Stimulated activated naive CD8-positive, alpha-beta T cell treated with anti-CD3 and anti-CD28 coated beads, Interleukin-15, amount 100 ng/mL, for 72 hours (primary cell): ENCODE measurements at regions not wholly inside any gene's neighbourhood (a gene's known extent, or its start where the extent isn't known, plus 50 kb on each side); places are given as distances from the start of the nearest gene placed in this dataset.

Experiments
- ATAC-seq: fragments of 150-1000 bp; cut with Tn5 transposase; 2 replicates; pipeline ENCODE4 v1.10.0; 2021; ENCODE audit warnings: mild to moderate bottlenecking, moderate library complexity
- DNase-seq, 2 donors: peaks; one replicate each; pipeline ENCODE4 v3.0.0; 2021 to 2022
- H3K27ac Mint-ChIP-seq, 2 donors: one replicate each; pipeline ENCODE4 v1.8.0; 2022; ENCODE audit warnings: mild to moderate bottlenecking in 2 of 2, mixed read lengths in 2 of 2, moderate library complexity in 2 of 2
- H3K27me3 Mint-ChIP-seq: one replicate; pipeline ENCODE4 v1.8.0; 2022; ENCODE audit warnings: mixed read lengths
- H3K4me1 Mint-ChIP-seq: one replicate; pipeline ENCODE4 v1.8.0; 2022; ENCODE audit warnings: mild to moderate bottlenecking, mixed read lengths
- H3K4me3 Mint-ChIP-seq, 2 donors: one replicate each; pipeline ENCODE4 v1.8.0; 2022; ENCODE audit warnings: mild to moderate bottlenecking in 2 of 2, mixed read lengths in 2 of 2, moderate library complexity in 1 of 2
- H3K9me3 Mint-ChIP-seq, 2 donors: one replicate each; pipeline ENCODE4 v1.8.0; 2022; ENCODE audit warnings: mixed read lengths in 2 of 2

- ATAC-seq: no peak
- peaks cover 4% of the 10 kb centered on the region for H3K4me1 Mint-ChIP-seq
- DNase-seq: no peak
- no peak overlapping the region for H3K27ac Mint-ChIP-seq
- no peaks in the 10 kb centered on the region for H3K9me3 Mint-ChIP-seq
- H3K4me3 Mint-ChIP-seq: no peak overlapping the region
- no peaks in the 10 kb centered on the region for H3K27me3 Mint-ChIP-seq
These were observed 82.5 kb upstream of the TNFAIP3 start for GRCh38 chr6:137784583-137784982.

- Mint-ChIP-seq H3K27me3 (no peaks in the 10 kb centered on the region), H3K27ac (no peak overlapping the region), H3K9me3 (no peaks in the 10 kb centered on the region), H3K4me1 (peaks cover 28% of the 10 kb centered on the region), H3K4me3 (no peak overlapping the region)
- ATAC-seq (no peak), DNase-seq (no peak)
These were observed 80.0 kb upstream of the TNFAIP3 start for GRCh38 chr6:137787016-137787415.

GRCh38 chr6:137788248-137788647, 78.8 kb upstream of the TNFAIP3 start:
- H3K4me1 Mint-ChIP-seq: peaks cover 38% of the 10 kb centered on the region
- DNase-seq: no peak
- no peaks in the 10 kb centered on the region for H3K9me3 Mint-ChIP-seq
- no peaks in the 10 kb centered on the region for H3K27me3 Mint-ChIP-seq
- H3K4me3 Mint-ChIP-seq: no peak overlapping the region
- no peak for ATAC-seq
- no peak overlapping the region for H3K27ac Mint-ChIP-seq

DNA sequence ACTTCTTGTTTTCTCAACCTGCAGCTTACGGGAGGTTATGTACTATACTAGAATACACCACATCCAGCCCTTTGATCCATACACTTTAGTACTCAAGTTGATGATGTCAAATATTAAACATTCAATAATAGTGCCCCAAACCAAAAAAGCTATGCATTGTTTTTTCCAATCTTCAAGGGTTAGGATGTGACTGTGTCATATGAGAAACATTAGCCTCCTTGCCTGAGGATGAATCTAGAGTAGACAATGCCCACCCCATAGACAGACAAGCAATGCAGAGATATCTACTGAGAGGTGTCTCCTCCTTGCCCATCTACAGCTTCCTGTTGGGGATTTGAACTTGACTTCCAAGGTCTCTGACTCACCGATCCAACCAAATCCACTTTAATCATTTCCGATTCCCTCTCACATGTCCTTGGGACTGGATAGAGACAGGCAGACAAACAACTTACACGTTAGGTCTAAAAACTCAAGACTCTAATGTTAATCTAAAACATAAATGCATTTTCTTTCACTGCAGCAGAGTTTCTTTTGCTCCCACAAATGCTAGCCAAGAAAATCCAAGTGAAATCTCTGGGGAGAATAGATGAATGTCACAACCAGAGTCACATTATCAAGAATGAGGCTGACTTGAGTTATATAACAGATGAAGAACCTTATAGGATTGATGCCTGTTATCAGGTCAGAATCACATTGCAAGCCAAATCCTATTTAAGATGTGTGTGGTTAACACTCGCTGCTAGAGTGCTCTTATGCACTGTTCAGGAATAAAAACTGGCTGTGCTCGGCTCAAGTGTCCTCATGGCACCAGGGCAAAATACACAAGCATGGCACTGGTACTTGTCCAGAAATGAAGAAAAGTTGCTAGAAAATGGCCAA, 75.5 kb upstream of the TNFAIP3 start:
- ATAC-seq: no peak
- Mint-ChIP-seq H3K4me3 (peak overlapping the region; percentile 30 to 51), H3K27ac (peak overlapping the region; percentile 26 to 43), H3K4me1 (peaks cover 70% of the 10 kb centered on the region), H3K27me3 (no peaks in the 10 kb centered on the region), H3K9me3 (no peaks in the 10 kb centered on the region)
- DNase-seq: no peak

DNA sequence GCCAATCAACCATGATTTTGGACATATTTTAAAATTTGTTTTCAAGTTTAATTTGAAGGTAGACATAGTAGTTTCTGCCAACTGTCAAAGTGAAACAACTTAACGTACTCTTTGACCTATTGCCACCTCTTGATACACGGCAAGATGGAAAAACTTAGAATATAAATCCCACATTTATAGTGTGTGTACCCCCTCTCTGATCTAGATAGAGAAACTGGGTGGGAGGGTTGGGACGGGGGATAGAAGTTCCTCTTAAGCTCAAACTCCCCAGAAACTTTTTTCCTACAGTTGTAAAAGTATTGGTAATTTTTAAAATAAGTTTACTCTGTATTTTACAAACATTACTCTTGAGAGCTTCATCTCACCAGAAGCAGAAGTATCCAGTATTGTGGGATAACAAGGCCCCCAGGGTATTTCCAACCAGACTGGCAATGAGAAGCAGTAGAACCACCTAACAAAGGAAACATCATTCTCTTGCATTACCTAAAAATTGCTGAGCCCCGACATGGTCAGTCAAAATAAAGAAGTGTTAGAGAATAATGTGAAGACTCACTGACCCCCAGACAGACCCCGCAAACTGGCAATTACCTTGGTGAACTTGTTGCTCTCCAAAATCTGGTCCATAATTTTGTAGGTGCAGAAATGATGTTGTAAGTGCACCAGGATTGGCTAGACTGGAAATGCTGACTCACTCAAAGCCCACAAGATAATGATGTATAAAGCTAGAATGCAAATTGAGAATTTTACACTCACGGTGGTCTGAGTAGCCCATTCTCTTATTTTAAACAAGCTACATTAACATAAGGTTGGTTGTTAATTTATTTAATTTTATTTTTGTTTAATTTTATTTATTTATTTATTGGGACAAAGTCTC, 74.7 kb upstream of the TNFAIP3 start:
- ATAC-seq: peak; percentile 46
- Mint-ChIP-seq H3K4me1 (peaks cover 76% of the 10 kb centered on the region), H3K9me3 (no peaks in the 10 kb centered on the region), H3K4me3 (peak overlapping the region; percentile 38 to 51), H3K27ac (peak overlapping the region; percentile 47 to 65), H3K27me3 (no peaks in the 10 kb centered on the region)
- no peak for DNase-seq

GRCh38 chr6:137793805-137794515, 73.1 kb upstream of the TNFAIP3 start:
- peak overlapping the region in 1 of 2 donors; percentile 21 for H3K4me3 Mint-ChIP-seq
- no peak overlapping the region for H3K27ac Mint-ChIP-seq
- no peaks in the 10 kb centered on the region for H3K9me3 Mint-ChIP-seq
- H3K27me3 Mint-ChIP-seq: no peaks in the 10 kb centered on the region
- H3K4me1 Mint-ChIP-seq: peaks cover 88% of the 10 kb centered on the region
- DNase-seq: no peak
- no peak for ATAC-seq

DNA sequence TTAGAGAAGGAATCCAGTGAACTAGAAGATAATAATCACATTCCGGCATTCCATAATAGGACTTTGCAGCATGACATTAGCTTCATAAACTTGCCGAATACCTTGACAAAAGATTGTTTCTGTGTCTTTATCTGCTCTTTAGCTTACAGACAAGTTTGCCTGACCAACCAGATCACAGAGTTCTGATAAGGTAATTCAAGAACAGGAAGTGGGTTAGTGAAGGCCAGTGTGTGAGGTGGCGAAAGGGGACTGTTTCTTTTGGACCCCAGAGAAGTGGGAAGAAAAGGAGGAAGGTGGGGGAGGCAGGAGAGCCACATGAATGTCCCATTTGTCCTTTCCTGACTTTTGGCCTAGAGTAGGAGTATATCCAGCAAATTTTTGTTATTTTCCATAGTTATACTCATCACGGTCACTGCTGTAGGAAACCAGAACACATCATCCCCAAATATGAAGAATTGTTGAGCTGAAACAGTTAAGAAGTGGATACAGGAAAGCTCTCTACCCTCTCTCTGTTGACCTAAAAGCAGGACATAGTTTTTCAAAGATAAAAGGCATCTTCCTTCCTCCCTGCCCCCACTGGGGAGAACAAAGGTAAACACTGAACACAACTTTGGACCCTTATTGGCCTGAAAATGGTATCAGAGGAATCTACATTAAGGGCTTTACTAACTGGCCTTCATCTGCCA, 72.4 kb upstream of the TNFAIP3 start:
- no peaks in the 10 kb centered on the region for H3K9me3 Mint-ChIP-seq
- H3K27me3 Mint-ChIP-seq: no peaks in the 10 kb centered on the region
- no peak overlapping the region for H3K27ac Mint-ChIP-seq
- peaks cover 90% of the 10 kb centered on the region for H3K4me1 Mint-ChIP-seq
- DNase-seq: no peak
- no peak overlapping the region for H3K4me3 Mint-ChIP-seq
- ATAC-seq: no peak

GRCh38 chr6:137795501-137795900, 71.6 kb upstream of the TNFAIP3 start:
- Mint-ChIP-seq H3K27me3 (no peaks in the 10 kb centered on the region), H3K9me3 (no peaks in the 10 kb centered on the region), H3K4me3 (no peak overlapping the region), H3K27ac (peak overlapping the region in 1 of 2 donors; percentile 13), H3K4me1 (peaks cover 90% of the 10 kb centered on the region)
- DNase-seq (no peak), ATAC-seq (no peak)

GRCh38 chr6:137798261-137798660, 68.8 kb upstream of the TNFAIP3 start:
- H3K27ac Mint-ChIP-seq: no peak overlapping the region
- ATAC-seq (no peak), DNase-seq (no peak)
- H3K4me1 Mint-ChIP-seq: peaks cover 83% of the 10 kb centered on the region
- H3K27me3 Mint-ChIP-seq: no peaks in the 10 kb centered on the region
- H3K9me3 Mint-ChIP-seq: peaks cover under 1 to 2% of the 10 kb centered on the region in 2 donors
- no peak overlapping the region for H3K4me3 Mint-ChIP-seq

DNA sequence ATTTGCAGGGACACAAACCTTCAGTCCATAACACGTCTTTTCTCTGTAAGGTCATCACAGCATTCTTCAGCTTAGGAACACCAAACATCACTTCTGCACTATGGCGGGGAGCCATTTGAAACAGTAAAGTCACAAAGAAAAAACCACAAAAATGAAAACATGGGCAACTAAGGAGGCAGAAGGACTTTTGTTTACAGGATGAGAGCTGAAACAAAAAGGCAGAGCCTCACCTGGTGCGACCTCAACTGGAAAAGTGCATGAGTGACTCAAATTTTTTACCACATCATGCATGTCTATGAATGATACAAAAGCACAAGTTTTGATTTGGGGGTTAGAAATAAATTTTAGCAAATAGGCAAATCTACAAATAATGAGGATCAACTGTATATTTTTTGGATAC, 68.2 kb upstream of the TNFAIP3 start:
- ATAC-seq: no peak
- H3K27me3 Mint-ChIP-seq: no peaks in the 10 kb centered on the region
- peak overlapping the region; percentile 48 to 51 for H3K4me3 Mint-ChIP-seq
- H3K27ac Mint-ChIP-seq: peak overlapping the region in 1 of 2 donors; percentile 79
- H3K4me1 Mint-ChIP-seq: peaks cover 82% of the 10 kb centered on the region
- peaks cover 5 to 6% of the 10 kb centered on the region in 2 donors for H3K9me3 Mint-ChIP-seq
- no peak for DNase-seq

GRCh38 chr6:137799950-137800568, 67.0 kb upstream of the TNFAIP3 start:
- Mint-ChIP-seq H3K27ac (peak overlapping the region in 1 of 2 donors; percentile 87), H3K4me1 (peaks cover 82% of the 10 kb centered on the region), H3K4me3 (peak overlapping the region; percentile 27 to 53), H3K9me3 (peaks cover 5 to 6% of the 10 kb centered on the region in 2 donors), H3K27me3 (no peaks in the 10 kb centered on the region)
- ATAC-seq (peak; percentile 92), DNase-seq (peak; percentile 66 to 72)

- Mint-ChIP-seq H3K27ac (peak overlapping the region in 1 of 2 donors; percentile 87), H3K4me1 (peaks cover 75% of the 10 kb centered on the region), H3K27me3 (no peaks in the 10 kb centered on the region), H3K4me3 (peak overlapping the region; percentile 27 to 53), H3K9me3 (peaks cover 5 to 6% of the 10 kb centered on the region in 2 donors)
- DNase-seq (no peak), ATAC-seq (no peak)
These were observed 66.3 kb upstream of the TNFAIP3 start for GRCh38 chr6:137800762-137801161.

- Mint-ChIP-seq H3K4me3 (no peak overlapping the region), H3K9me3 (peaks cover 5 to 6% of the 10 kb centered on the region in 2 donors), H3K4me1 (peaks cover 68% of the 10 kb centered on the region), H3K27ac (no peak overlapping the region), H3K27me3 (no peaks in the 10 kb centered on the region)
- DNase-seq (no peak), ATAC-seq (no peak)
These were observed 65.5 kb upstream of the TNFAIP3 start for GRCh38 chr6:137801352-137802114.
